GM21423 (cell line): ENCODE measurements at regions not wholly inside any gene's neighbourhood (a gene's known extent, or its start where the extent isn't known, plus 50 kb on each side); places are given as distances from the start of the nearest gene placed in this dataset.

ENCODE experiments used
- ATAC-seq: cut with Tn5 transposase; IDR thresholded peaks from one replicate; pipeline ENCODE4 v1.9.1; 2021; ENCODE audit warnings: mild to moderate bottlenecking, moderate library complexity; ENCODE audit not compliant: unreplicated experiment

DNA sequence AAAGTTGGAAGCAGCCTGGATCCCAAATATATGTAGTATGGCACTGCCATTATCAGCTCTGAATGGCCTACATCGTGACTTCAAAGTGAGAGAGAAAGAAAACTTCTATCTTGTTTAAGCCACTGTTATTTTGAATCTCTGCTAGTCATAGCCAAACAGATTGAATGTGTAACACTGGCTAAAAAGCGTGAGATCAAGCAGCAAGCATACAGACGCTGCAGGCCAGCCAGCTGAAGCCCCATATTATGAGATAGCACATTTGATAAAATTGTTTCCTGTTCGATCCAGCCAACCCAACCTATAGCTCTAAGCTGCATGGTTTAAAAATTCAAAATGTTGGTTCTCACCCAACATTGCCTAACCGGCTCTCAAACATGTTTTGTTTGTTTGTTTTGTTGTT lies 95.0 kb downstream of the DUSP6 start:
- no peak for ATAC-seq

DNA sequence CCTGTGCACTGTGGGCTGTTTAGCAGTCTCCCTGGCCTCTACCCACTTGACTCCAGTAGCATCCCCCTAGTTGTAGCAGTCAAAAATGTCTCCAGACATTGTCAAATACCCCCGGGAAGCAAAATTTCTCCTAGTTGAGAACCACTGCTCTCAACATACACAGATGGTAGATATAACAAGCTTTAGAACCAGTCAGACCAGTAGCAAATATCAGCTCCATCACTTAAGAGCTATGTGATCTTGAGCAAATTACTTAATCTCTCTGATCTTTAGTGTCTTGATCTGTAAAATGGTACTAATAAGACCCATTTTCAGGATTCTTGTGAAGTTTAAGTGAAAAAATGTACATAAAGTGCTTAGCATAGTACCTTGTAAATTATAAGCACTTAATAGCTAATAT lies 96.2 kb downstream of the DUSP6 start:
- ATAC-seq: no peak

DNA sequence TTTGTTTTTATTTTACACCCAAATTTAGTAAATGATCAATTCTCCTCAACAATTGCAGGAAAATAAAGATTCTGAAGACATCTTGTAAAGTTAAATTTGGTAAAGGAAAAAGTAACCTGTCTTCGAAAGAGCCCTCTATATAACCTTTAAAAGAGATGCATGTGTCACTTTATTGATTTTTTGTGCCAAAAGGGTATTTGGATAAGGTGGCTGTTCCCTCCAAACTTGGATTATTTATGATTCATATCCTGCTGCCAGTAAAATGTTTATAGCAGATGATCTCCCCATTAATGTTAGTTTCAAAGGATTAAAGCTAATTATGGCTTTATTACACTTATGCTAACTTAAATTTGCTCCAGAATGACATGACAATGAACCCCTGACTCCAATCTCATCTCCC lies 98.8 kb downstream of the DUSP6 start:
- no peak for ATAC-seq

GRCh38 chr12:89252284-89252683 lies 100.0 kb downstream of the DUSP6 start:
- ATAC-seq: no peak

GRCh38 chr12:89251342-89252271 lies 100.7 kb downstream of the DUSP6 start:
- no peak for ATAC-seq

DNA sequence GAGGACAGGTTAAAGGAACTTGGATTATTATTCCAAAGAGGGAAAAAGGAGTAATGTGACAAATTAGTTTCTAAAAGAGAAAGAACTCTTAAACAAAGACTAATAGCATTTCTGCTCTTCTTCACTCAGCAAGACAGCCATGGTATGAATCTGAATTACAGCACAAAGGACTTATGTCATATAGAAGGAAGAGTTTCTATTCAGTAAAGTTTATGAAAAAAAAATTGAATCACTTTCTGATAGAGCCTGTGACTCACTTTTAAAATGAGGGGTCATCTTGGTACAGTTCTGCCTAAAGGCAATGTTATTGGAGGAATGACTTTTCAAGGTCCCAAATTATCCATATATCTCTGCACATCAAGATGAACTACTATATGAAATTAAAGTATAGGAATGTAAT lies 101.7 kb downstream of the DUSP6 start:
- no peak for ATAC-seq

- no peak for ATAC-seq
Observed at GRCh38 chr12:89250213-89250612, 102.1 kb downstream of the DUSP6 start.

DNA sequence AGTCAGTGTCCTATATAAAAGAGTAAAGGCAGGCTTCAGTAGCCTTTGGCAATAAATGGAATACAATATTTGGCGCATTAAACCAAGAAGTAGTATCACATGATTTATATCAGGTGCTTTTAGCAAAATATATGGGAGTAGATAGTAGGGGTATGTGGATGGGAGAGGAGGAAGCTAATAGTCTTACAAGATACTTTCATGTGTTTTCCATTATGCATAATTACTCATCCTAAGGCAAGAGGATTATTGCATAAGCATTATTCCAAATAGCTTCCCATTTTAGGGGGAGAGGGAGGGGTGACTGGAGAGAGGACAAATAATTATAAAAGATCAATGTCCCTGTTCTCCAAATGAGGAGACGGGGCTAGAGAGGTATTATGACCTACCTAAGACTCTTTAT lies 104.3 kb downstream of the DUSP6 start:
- no peak for ATAC-seq

GRCh38 chr12:89247541-89247942 lies 104.8 kb downstream of the DUSP6 start:
- ATAC-seq: no peak

DNA sequence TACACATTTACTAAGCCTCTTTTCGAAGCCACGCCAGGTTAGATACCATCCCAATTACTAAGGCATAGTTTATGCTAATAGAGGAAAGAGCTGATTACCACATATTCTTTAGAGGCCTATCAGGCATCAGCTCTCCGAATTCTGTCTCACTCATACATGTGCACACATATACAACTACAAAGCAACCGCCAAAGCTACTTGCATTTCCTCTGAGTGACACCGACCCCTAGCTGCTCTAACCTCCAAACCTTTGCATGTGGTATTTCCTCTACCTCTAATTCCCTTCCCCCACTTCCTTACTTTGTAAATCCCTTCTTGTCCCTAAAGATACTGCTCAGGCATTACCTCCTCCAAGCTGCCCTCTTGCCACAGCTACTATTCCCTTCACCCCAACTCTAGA lies 107.2 kb downstream of the DUSP6 start:
- ATAC-seq: no peak

DNA sequence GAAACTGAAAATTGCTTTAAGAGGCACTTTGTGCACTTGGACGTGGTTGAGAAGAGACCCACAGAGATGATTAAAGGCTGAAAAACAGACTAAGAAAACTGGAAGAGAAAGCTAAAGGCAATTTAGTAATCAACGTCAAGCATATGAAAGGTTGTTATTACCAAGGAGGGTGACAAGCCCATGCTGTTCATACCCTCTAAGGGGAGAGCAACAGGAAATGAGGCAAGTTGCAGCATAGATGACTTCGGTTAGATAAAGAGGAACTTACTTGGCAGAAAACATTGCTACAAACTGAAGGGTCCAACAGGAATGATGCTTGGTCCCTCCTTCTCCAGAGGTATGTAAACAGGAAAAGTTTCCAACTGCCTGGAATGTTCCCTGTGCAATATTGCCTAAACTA lies 107.8 kb downstream of the DUSP6 start:
- ATAC-seq: no peak

- no peak for ATAC-seq
Observed at GRCh38 chr12:89243771-89244170, 108.5 kb downstream of the DUSP6 start.

GRCh38 chr12:89239534-89239933 lies 112.8 kb downstream of the DUSP6 start:
- no peak for ATAC-seq

GRCh38 chr12:89238593-89238992 lies 113.7 kb downstream of the DUSP6 start:
- ATAC-seq: no peak

- no peak for ATAC-seq
Observed at GRCh38 chr12:89237763-89238162, 114.5 kb downstream of the DUSP6 start.

DNA sequence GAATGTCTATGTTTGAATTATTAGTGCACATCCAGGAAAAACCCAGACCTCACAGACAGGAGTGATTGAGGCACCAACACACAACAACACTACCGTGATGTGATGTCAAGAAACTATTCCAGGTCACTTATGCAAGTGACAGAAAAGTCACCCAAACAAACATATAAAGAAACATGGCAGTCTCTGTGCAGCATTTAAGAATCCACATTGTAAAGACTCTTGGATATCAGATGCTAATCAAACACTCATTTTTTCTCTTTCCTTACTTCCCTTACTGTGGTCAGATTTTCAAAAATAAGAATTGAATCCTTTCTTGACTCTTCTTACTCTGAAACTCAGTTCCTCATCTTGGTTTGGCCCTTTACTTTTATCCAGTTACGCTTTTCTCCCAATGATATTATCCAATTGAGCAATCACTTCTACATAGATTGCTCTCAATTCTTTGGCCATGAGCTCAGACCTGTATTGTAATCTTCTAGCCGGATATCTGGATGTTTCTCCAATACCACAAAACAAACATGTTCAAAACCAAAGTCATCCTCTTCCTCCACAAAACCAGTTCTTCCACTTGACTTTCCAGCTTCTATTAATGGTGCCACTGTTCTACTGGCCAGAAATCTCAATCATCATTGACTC lies 115.4 kb downstream of the DUSP6 start:
- ATAC-seq: no peak

GRCh38 chr12:89236237-89236636 lies 116.1 kb downstream of the DUSP6 start:
- ATAC-seq: no peak

- ATAC-seq: no peak
Observed at GRCh38 chr12:89235189-89235993, 116.9 kb downstream of the DUSP6 start.

DNA sequence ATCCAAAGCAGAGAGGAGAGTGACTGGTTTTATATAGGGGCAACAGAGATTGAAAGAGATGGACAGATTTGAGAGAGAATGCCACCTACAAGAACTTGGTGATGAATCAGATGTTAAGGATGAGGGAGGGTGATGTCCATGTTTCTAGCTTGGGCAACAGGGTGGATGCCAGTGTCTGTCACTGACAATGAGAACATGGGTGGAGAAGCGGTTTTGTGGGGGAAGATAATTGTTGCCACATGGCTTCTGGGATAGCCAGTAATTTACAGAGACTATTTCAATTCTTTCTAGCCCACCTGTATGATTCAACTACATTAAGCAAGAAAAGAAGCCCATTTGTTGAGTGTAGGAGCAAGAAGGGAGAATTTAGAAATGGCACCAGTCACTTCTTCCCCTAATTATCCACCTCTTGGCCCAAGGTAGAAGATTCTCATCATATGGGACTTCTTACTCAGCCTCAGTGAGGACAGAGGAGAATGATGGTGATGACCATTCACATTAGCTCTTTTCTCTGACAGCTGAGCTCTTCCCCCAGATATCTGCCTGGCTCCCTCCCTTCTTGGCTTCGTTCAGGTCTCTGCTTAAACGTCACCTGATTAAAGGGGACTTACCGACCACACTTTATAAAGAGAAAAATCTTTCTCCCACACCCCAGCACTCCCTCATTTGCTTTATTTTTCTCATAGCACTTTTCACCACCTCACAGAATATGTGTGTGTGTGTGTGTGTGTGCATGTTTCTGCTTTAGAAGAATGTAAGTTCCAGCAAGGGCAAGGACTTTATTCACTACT lies 117.8 kb downstream of the DUSP6 start:
- no peak for ATAC-seq

GRCh38 chr12:89231686-89232085 lies 120.6 kb downstream of the DUSP6 start:
- no peak for ATAC-seq
